SK-N-SH treated with all-trans-retinoic acid at 6 μM for 48 hours (cell line): ENCODE measurements at regions not wholly inside any gene's neighbourhood (a gene's known extent, or its start where the extent isn't known, plus 50 kb on each side); places are given as distances from the start of the nearest gene placed in this dataset.

Experiments used
- ATAC-seq: fragments of 200-7000 bp; cut with Tn5 transposase; 3 replicates; pipeline ENCODE4 v1.9.1; 2020; ENCODE audit warnings: mild to moderate bottlenecking, moderate library complexity
- ARNTL ChIP-seq: fragments of 450-650 bp; formaldehyde crosslinking; IDR thresholded peaks from 2 replicates; pipeline ENCODE4 v1.5.0; 2020; ENCODE audit warnings: low read depth, mild to moderate bottlenecking, moderate library complexity, borderline replicate concordance
- BACH2 ChIP-seq: fragments of 250-450 bp; sonication (Bioruptor Pico); IDR thresholded peaks from 2 replicates; pipeline ENCODE4 v1.9.0; 2021; ENCODE audit warnings: mild to moderate bottlenecking, borderline replicate concordance
- CSDC2 ChIP-seq: fragments of 250-450 bp; sonication (Bioruptor Pico); IDR thresholded peaks from 2 replicates; pipeline ENCODE4 v1.5.0; 2020; ENCODE audit warnings: mild to moderate bottlenecking, moderate library complexity
- ESRRG ChIP-seq: fragments of 250-450 bp; sonication (Bioruptor Pico); IDR thresholded peaks from 2 replicates; pipeline ENCODE4 v1.6.1; 2021; ENCODE audit warnings: mild to moderate bottlenecking
- GLIS3 ChIP-seq: fragments of 250-450 bp; sonication (Bioruptor Pico); IDR thresholded peaks from 2 replicates; pipeline ENCODE4 v1.5.0; 2020; ENCODE audit warnings: mild to moderate bottlenecking, moderate library complexity
- ISL1 ChIP-seq: fragments of 250-450 bp; sonication (Bioruptor Pico); IDR thresholded peaks from 2 replicates; pipeline ENCODE4 v2.1.2; 2022; ENCODE audit warnings: mild to moderate bottlenecking, moderate library complexity
- OSR1 ChIP-seq: fragments of 250-450 bp; sonication (Bioruptor Pico); IDR thresholded peaks from 2 replicates; pipeline ENCODE4 v1.8.0; 2022; ENCODE audit warnings: moderate library complexity, mild to moderate bottlenecking, inconsistent platforms
- PPARA ChIP-seq: fragments of 250-450 bp; sonication (Bioruptor Pico); IDR thresholded peaks from 2 replicates; pipeline ENCODE4 v1.5.0; 2020; ENCODE audit warnings: mild to moderate bottlenecking, borderline replicate concordance
- RARB ChIP-seq: fragments of 250-450 bp; sonication (Bioruptor Pico); IDR thresholded peaks from 2 replicates; pipeline ENCODE4 v1.8.0; 2021; ENCODE audit warnings: mild to moderate bottlenecking, moderate library complexity
- SNAI2 ChIP-seq: fragments of 250-450 bp; sonication (Bioruptor Pico); IDR thresholded peaks from 2 replicates; pipeline ENCODE4 v1.5.0; 2020; ENCODE audit warnings: mild to moderate bottlenecking, moderate library complexity
- TCF4 ChIP-seq: fragments of 250-450 bp; sonication (Bioruptor Pico); IDR thresholded peaks from 2 replicates; pipeline ENCODE4 v1.8.0; 2021; ENCODE audit warnings: mild to moderate bottlenecking, moderate library complexity, borderline replicate concordance
- TOX ChIP-seq: fragments of 250-450 bp; sonication (Bioruptor Pico); IDR thresholded peaks from 2 replicates; pipeline ENCODE4 v1.8.0; 2021; ENCODE audit warnings: mild to moderate bottlenecking, moderate library complexity, borderline replicate concordance
- ZC3H10 ChIP-seq: fragments of 250-450 bp; sonication (Bioruptor Pico); IDR thresholded peaks from 2 replicates; pipeline ENCODE4 v1.5.1; 2021; ENCODE audit warnings: mild to moderate bottlenecking, moderate library complexity
- ZFP3 ChIP-seq: fragments of 250-450 bp; sonication (Bioruptor Pico); IDR thresholded peaks from 2 replicates; pipeline ENCODE4 v1.5.0; 2020; ENCODE audit warnings: mild to moderate bottlenecking, moderate library complexity
- ZFP30 ChIP-seq: fragments of 450-650 bp; formaldehyde crosslinking; IDR thresholded peaks from 2 replicates; pipeline ENCODE4 v1.5.0; 2022; ENCODE audit warnings: mild to moderate bottlenecking, moderate library complexity
- ZNF565 ChIP-seq: fragments of 450-650 bp; formaldehyde crosslinking; conservative IDR thresholded peaks from 2 replicates; pipeline ENCODE4 v1.5.0; 2020; ENCODE audit warnings: low read depth, mild to moderate bottlenecking, moderate library complexity
- ZNF8 ChIP-seq: fragments of 450-650 bp; formaldehyde crosslinking; IDR thresholded peaks from 2 replicates; pipeline ENCODE4 v1.5.0; 2020; ENCODE audit warnings: mild to moderate bottlenecking, moderate library complexity
- TF ChIP-seq, protein P1 (sequence below): fragments of 250-450 bp; sonication (Bioruptor Pico); IDR thresholded peaks from 2 replicates; pipeline ENCODE4 v1.5.1; 2020; ENCODE audit warnings: low read depth, mild to moderate bottlenecking, moderate library complexity
- TF ChIP-seq, protein P2 (sequence below): fragments of 250-450 bp; sonication (Bioruptor Pico); IDR thresholded peaks from 2 replicates; pipeline ENCODE4 v1.8.0; 2020; ENCODE audit warnings: mild to moderate bottlenecking, moderate library complexity, borderline replicate concordance
- TF ChIP-seq, protein P3 (sequence below): fragments of 250-450 bp; sonication (Bioruptor Pico); IDR thresholded peaks from 2 replicates; pipeline ENCODE4 v1.5.0; 2020; ENCODE audit warnings: mild to moderate bottlenecking, moderate library complexity
- TF ChIP-seq, protein P4 (sequence below): fragments of 250-450 bp; sonication (Bioruptor Pico); IDR thresholded peaks from 2 replicates; pipeline ENCODE4 v1.8.0; 2021; ENCODE audit warnings: low read depth, mild to moderate bottlenecking, moderate library complexity, borderline replicate concordance
- TF ChIP-seq, protein P5 (sequence below): fragments of 250-450 bp; sonication (Bioruptor Pico); IDR thresholded peaks from 2 replicates; pipeline ENCODE4 v1.5.1; 2021; ENCODE audit warnings: mild to moderate bottlenecking, moderate library complexity

DNA sequence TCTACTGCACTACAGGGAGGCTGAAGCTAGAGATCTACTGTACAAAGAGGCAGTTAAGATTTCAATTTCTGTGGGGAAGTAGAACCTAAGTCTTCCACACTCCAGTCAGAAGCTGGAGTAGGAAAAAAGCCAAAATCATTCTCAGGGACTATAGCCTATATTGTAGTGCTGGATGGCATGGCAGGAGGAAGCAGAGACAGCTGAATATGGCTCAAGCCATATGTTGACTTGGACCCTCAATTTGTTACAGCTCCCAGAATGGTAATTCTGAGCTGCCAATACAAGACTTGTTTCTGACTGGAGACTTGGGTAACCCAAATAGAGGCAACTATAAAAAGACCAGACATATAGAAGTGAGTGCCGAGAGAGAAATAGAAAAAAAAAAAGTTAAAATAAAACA, 200.6 kb downstream of the PTBP2 start:
- TF ChIP-seq ZFP30 (CRISPR knock-in tag) (no peak), ZNF565 (no peak)
- TF ChIP-seq, protein P1, sequence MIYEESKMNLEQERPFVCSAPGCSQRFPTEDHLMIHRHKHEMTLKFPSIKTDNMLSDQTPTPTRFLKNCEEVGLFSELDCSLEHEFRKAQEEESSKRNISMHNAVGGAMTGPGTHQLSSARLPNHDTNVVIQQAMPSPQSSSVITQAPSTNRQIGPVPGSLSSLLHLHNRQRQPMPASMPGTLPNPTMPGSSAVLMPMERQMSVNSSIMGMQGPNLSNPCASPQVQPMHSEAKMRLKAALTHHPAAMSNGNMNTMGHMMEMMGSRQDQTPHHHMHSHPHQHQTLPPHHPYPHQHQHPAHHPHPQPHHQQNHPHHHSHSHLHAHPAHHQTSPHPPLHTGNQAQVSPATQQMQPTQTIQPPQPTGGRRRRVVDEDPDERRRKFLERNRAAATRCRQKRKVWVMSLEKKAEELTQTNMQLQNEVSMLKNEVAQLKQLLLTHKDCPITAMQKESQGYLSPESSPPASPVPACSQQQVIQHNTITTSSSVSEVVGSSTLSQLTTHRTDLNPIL (CRISPR knock-in tag) = no peak
- ATAC-seq = no peak

DNA sequence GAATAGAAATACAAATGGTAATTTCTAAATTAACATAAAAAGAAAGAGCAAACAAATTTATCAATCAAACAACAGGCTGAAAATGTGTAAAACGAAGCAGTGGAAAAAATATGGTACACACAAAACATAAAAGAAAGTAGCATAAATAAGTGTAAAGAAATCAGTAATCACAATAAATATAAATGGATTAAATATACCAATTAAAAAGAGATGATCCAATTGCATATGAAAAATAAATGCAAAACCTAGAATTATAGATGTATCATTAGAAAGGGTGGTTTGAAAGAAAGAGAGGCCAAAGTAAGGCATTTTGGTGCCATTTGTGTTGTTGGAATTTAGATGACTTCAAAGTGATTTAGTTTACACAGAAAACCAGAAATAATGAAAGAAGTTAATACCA, 202.2 kb downstream of the PTBP2 start:
- no peak for ATAC-seq
- TF ChIP-seq RARB (CRISPR knock-in tag) (no peak), ARNTL (CRISPR knock-in tag) (no peak), BACH2 (no peak)
- TF ChIP-seq, all 23 proteins: peak for 0

DNA sequence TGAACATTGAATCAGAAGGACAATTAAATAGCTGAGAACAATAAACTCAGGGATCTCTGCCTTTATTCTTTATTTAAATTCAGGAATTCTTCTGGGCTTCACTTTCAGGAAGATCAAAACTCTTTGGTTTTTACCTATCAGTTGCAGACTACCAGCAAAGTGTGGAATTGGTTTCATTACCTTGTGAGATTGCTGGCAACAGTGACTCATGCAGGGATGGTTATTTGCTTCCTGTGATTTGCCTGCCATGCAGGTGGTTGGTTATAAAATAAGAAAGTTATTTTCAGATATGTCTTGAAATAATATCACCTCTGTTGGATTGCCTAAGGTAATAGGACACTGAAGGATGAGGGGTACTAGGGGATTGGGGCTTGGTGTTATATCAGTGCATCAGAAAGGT, 204.6 kb downstream of the PTBP2 start:
- TF ChIP-seq TOX (CRISPR knock-in tag) (no peak), TCF4 (CRISPR knock-in tag) (no peak), ZC3H10 (no peak), ZNF8 (CRISPR knock-in tag) (no peak), RARB (CRISPR knock-in tag) (no peak), SNAI2 (CRISPR knock-in tag) (no peak), CSDC2 (CRISPR knock-in tag) (no peak), ISL1 (CRISPR knock-in tag) (no peak), ARNTL (CRISPR knock-in tag) (no peak), GLIS3 (CRISPR knock-in tag) (no peak), BACH2 (no peak), ZNF565 (no peak), ZFP3 (no peak)
- TF ChIP-seq, protein P2, sequence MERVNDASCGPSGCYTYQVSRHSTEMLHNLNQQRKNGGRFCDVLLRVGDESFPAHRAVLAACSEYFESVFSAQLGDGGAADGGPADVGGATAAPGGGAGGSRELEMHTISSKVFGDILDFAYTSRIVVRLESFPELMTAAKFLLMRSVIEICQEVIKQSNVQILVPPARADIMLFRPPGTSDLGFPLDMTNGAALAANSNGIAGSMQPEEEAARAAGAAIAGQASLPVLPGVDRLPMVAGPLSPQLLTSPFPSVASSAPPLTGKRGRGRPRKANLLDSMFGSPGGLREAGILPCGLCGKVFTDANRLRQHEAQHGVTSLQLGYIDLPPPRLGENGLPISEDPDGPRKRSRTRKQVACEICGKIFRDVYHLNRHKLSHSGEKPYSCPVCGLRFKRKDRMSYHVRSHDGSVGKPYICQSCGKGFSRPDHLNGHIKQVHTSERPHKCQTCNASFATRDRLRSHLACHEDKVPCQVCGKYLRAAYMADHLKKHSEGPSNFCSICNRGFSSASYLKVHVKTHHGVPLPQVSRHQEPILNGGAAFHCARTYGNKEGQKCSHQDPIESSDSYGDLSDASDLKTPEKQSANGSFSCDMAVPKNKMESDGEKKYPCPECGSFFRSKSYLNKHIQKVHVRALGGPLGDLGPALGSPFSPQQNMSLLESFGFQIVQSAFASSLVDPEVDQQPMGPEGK = no peak
- TF ChIP-seq, protein P3, sequence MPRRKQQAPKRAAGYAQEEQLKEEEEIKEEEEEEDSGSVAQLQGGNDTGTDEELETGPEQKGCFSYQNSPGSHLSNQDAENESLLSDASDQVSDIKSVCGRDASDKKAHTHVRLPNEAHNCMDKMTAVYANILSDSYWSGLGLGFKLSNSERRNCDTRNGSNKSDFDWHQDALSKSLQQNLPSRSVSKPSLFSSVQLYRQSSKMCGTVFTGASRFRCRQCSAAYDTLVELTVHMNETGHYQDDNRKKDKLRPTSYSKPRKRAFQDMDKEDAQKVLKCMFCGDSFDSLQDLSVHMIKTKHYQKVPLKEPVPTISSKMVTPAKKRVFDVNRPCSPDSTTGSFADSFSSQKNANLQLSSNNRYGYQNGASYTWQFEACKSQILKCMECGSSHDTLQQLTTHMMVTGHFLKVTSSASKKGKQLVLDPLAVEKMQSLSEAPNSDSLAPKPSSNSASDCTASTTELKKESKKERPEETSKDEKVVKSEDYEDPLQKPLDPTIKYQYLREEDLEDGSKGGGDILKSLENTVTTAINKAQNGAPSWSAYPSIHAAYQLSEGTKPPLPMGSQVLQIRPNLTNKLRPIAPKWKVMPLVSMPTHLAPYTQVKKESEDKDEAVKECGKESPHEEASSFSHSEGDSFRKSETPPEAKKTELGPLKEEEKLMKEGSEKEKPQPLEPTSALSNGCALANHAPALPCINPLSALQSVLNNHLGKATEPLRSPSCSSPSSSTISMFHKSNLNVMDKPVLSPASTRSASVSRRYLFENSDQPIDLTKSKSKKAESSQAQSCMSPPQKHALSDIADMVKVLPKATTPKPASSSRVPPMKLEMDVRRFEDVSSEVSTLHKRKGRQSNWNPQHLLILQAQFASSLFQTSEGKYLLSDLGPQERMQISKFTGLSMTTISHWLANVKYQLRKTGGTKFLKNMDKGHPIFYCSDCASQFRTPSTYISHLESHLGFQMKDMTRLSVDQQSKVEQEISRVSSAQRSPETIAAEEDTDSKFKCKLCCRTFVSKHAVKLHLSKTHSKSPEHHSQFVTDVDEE (CRISPR knock-in tag) = no peak

DNA sequence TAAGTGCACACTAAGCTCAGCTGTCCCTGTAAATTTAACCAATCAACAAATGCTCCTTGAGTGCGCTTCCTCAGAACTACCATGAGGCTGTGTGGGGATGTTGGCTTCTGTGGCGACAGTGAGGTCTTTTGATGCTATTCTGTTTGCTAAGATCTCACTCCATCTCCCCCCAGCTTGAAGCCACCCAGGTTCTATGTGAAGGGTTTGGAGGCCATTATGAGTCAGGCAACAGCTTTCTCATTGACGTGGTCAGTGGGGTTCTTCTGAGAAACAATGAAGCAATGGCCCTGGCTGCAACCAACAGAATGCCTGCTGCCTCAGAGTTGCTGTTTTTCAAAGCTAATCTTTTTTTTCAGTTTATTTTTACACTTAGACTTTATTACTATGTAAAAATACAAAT, 205.5 kb downstream of the PTBP2 start:
- no peak for ATAC-seq
- TF ChIP-seq, protein P2 = no peak
- TF ChIP-seq, protein P1 (CRISPR knock-in tag) = no peak
- TF ChIP-seq ZFP30 (CRISPR knock-in tag) = no peak
- TF ChIP-seq CSDC2 (CRISPR knock-in tag) = no peak
- TF ChIP-seq, protein P4, sequence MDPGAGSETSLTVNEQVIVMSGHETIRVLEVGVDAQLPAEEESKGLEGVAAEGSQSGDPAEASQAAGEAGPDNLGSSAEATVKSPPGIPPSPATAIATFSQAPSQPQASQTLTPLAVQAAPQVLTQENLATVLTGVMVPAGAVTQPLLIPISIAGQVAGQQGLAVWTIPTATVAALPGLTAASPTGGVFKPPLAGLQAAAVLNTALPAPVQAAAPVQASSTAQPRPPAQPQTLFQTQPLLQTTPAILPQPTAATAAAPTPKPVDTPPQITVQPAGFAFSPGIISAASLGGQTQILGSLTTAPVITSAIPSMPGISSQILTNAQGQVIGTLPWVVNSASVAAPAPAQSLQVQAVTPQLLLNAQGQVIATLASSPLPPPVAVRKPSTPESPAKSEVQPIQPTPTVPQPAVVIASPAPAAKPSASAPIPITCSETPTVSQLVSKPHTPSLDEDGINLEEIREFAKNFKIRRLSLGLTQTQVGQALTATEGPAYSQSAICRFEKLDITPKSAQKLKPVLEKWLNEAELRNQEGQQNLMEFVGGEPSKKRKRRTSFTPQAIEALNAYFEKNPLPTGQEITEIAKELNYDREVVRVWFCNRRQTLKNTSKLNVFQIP (CRISPR knock-in tag) = no peak
- TF ChIP-seq TOX (CRISPR knock-in tag) = no peak
- TF ChIP-seq PPARA (CRISPR knock-in tag) = no peak
- TF ChIP-seq ZNF8 (CRISPR knock-in tag) = no peak
- TF ChIP-seq OSR1 (CRISPR knock-in tag) = no peak
- no peak for TF ChIP-seq ZNF565
- no peak for TF ChIP-seq GLIS3 (CRISPR knock-in tag)
- TF ChIP-seq, protein P5, sequence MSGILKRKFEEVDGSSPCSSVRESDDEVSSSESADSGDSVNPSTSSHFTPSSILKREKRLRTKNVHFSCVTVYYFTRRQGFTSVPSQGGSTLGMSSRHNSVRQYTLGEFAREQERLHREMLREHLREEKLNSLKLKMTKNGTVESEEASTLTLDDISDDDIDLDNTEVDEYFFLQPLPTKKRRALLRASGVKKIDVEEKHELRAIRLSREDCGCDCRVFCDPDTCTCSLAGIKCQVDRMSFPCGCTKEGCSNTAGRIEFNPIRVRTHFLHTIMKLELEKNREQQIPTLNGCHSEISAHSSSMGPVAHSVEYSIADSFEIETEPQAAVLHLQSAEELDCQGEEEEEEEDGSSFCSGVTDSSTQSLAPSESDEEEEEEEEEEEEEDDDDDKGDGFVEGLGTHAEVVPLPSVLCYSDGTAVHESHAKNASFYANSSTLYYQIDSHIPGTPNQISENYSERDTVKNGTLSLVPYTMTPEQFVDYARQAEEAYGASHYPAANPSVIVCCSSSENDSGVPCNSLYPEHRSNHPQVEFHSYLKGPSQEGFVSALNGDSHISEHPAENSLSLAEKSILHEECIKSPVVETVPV = no peak
- no peak for TF ChIP-seq ESRRG (CRISPR knock-in tag)

More for the DNA sequence above, 204.6 kb downstream of the PTBP2 start:
- ATAC-seq = no peak
